ENCODE measurements at regions not wholly inside any gene's neighbourhood (a gene's known extent, or its start where the extent isn't known, plus 50 kb on each side); places are given as distances from the start of the nearest gene placed in this dataset.

- FAIRE-seq (no peak), DNase-seq (ENCODE audit: low read depth in 1 of 2, low spot score in 1 of 2) (no peak), ATAC-seq (no peak)
- TF ChIP-seq PHF8 (IDR thresholded peaks at IDR 0.05; ENCODE audit: borderline replicate concordance, low read depth) (no peak), HEYL (CRISPR knock-in tag; IDR thresholded peaks at IDR 0.05) (no peak)
- Histone ChIP-seq H3K9me3 (no peaks in the 10 kb centered on the region), H3K4me2 (no peak overlapping the region), H3K27ac (no peak overlapping the region), H3K4me1 (peaks cover 20% of the 10 kb centered on the region), H3K4me3 (no peak overlapping the region)
- ChIA-PET CTCF (interaction anchor here (0.6 to 2.0 kb wide), 5 partner anchors 14 to 266 kb away, joined by 3 to 7 read pairs (median 4); no protein-coding TSS in a partner anchor), POLR2A (no interaction called here)
- WGBS (ENCODE audit: missing lambda C conversion rate) = 92% methylated on average over 1 of the region's 1 CpG
Measured at GRCh38 chr11:27230192-27230572, 132.8 kb downstream of the CCDC34 start.

DNA sequence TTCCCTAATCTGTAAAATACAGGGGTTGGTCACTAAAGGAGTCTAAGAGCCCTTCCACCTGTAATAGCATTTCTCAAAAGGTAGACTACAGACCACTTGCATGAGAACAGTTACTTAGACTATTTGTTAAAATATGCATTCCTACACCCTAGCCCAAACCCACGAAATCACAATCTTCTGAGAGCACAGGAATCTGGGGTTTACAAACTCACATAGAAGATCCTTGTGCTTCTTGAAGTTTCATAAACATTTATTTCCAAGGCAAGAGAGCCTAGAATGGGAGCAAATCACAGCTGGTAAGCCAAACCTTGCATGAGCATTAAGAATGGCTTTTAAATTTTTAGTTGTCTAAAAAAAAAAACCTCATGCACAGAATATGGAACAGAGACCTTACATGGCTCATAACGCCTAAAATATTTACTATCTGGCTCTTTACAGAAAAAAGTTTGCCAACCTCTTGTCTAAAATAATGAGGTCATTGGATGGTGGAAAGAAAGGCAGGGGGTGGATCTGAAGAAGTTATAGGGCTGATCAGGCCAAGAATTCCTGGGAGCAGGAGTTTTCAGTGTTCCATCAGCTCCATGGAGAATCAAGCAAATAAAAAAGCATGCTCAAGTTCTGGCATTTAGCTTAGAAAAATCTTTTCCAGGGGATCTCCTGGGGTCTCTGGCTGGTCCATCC, 133.4 kb downstream of the CCDC34 start:
- no peak for DNase-seq (ENCODE audit: low read depth in 1 of 2, low spot score in 1 of 2)
- no peak for TF ChIP-seq E2F6 (IDR thresholded peaks at IDR 0.05; ENCODE audit: borderline replicate concordance, low read depth)
- no peak for TF ChIP-seq JUNB (IDR thresholded peaks at IDR 0.05)
- no peak for TF ChIP-seq PHF8 (IDR thresholded peaks at IDR 0.05; ENCODE audit: borderline replicate concordance, low read depth)
- TF ChIP-seq SREBF2 (IDR thresholded peaks at IDR 0.05) = no peak
- no peak for TF ChIP-seq NR3C1 (IDR thresholded peaks at IDR 0.05)
- TF ChIP-seq, protein P1, sequence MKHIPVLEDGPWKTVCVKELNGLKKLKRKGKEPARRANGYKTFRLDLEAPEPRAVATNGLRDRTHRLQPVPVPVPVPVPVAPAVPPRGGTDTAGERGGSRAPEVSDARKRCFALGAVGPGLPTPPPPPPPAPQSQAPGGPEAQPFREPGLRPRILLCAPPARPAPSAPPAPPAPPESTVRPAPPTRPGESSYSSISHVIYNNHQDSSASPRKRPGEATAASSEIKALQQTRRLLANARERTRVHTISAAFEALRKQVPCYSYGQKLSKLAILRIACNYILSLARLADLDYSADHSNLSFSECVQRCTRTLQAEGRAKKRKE (CRISPR knock-in tag; IDR thresholded peaks at IDR 0.05; ENCODE audit: low read depth) = no peak
- no peak for TF ChIP-seq HMGXB4 (CRISPR knock-in tag; IDR thresholded peaks at IDR 0.05; ENCODE audit: borderline replicate concordance)
- no peak for TF ChIP-seq EHF (CRISPR knock-in tag; IDR thresholded peaks at IDR 0.05)
- TF ChIP-seq ESRRA (IDR thresholded peaks at IDR 0.05; ENCODE audit: borderline replicate concordance, low read length) = no peak
- no peak for TF ChIP-seq HDAC2 (IDR thresholded peaks at IDR 0.05)
- TF ChIP-seq RNF2 (IDR thresholded peaks at IDR 0.05; ENCODE audit: borderline replicate concordance, low read depth) = no peak
- no peak for TF ChIP-seq CHD2 (IDR thresholded peaks at IDR 0.05; ENCODE audit: low read length, partially characterized antibody)
- TF ChIP-seq FOSB (CRISPR knock-in tag; IDR thresholded peaks at IDR 0.05) = no peak
- TF ChIP-seq HOXB13 (CRISPR knock-in tag; IDR thresholded peaks at IDR 0.05; ENCODE audit: low read depth) = no peak
- Histone ChIP-seq H3K4me3 (no peak overlapping the region), H3K9me3 (no peaks in the 10 kb centered on the region), H3K4me1 (peaks cover 15% of the 10 kb centered on the region), H3K4me2 (no peak overlapping the region), H3K27ac (no peak overlapping the region)
- WGBS (ENCODE audit: missing lambda C conversion rate) = 78% methylated on average over 2 of the region's 2 CpGs
- ChIA-PET POLR2A (no interaction called here), CTCF (interaction anchor here (0.6 to 2.0 kb wide), 6 partner anchors 13 to 267 kb away, joined by 3 to 7 read pairs (median 4); no protein-coding TSS in a partner anchor)
- ATAC-seq = no peak
- FAIRE-seq = no peak

- 81% methylated on average over 2 of the region's 2 CpGs for WGBS (ENCODE audit: missing lambda C conversion rate)
- peaks cover 7% of the 10 kb centered on the region for H3K4me1 ChIP-seq
- TF ChIP-seq CEBPB (IDR thresholded peaks at IDR 0.05) (no peak), POLR2AphosphoS2 (conservative IDR thresholded peaks at IDR 0.05; ENCODE audit: low read length) (no peak), MYC (IDR thresholded peaks at IDR 0.05; ENCODE audit: borderline replicate concordance, low read length) (no peak), RCOR1 (IDR thresholded peaks at IDR 0.05; ENCODE audit: low read depth, low read length) (no peak), ZC3H11A (IDR thresholded peaks at IDR 0.05) (no peak), CBX8 (IDR thresholded peaks at IDR 0.05) (no peak), MAZ (IDR thresholded peaks at IDR 0.05; ENCODE audit: borderline replicate concordance, low read depth, low read length) (no peak)
- TF ChIP-seq, protein P2, sequence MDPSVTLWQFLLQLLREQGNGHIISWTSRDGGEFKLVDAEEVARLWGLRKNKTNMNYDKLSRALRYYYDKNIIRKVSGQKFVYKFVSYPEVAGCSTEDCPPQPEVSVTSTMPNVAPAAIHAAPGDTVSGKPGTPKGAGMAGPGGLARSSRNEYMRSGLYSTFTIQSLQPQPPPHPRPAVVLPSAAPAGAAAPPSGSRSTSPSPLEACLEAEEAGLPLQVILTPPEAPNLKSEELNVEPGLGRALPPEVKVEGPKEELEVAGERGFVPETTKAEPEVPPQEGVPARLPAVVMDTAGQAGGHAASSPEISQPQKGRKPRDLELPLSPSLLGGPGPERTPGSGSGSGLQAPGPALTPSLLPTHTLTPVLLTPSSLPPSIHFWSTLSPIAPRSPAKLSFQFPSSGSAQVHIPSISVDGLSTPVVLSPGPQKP (IDR thresholded peaks at IDR 0.05; ENCODE audit: low read depth, low read length) = no peak
- TF ChIP-seq, protein P3, sequence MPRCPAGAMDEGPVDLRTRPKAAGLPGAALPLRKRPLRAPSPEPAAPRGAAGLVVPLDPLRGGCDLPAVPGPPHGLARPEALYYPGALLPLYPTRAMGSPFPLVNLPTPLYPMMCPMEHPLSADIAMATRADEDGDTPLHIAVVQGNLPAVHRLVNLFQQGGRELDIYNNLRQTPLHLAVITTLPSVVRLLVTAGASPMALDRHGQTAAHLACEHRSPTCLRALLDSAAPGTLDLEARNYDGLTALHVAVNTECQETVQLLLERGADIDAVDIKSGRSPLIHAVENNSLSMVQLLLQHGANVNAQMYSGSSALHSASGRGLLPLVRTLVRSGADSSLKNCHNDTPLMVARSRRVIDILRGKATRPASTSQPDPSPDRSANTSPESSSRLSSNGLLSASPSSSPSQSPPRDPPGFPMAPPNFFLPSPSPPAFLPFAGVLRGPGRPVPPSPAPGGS (IDR thresholded peaks at IDR 0.05) = no peak
- no peak overlapping the region for H3K4me3 ChIP-seq
- FAIRE-seq (no peak), ATAC-seq (no peak), DNase-seq (ENCODE audit: low read depth in 1 of 2, low spot score in 1 of 2) (no peak)
- H3K27ac ChIP-seq = no peak overlapping the region
- H3K9me3 ChIP-seq = no peaks in the 10 kb centered on the region
- no peak overlapping the region for H3K4me2 ChIP-seq
- CTCF ChIA-PET = interaction anchor here (1.4 to 1.7 kb wide), 3 partner anchors 17 to 68 kb away, joined by 4 read pairs; no protein-coding TSS in a partner anchor
- POLR2A ChIA-PET = no interaction called here
Measured at GRCh38 chr11:27228906-27229290, 134.1 kb downstream of the CCDC34 start.
